Colonic mucosa (tissue), 4 donors: ENCODE measurements at regions not wholly inside any gene's neighbourhood (a gene's known extent, or its start where the extent isn't known, plus 50 kb on each side); places are given as distances from the start of the nearest gene placed in this dataset.
A peak's percentile ranks its signal among the peaks of the same experiment; 100 is the strongest.

Experiments
- DNase-seq: peaks from one replicate; pipeline ENCODE4 v3.0.0-alpha.2; 2020
- H3K27ac ChIP-seq: fragments of 200-600 bp; one replicate; pipeline ENCODE4 v1.8.0; 2021
- H3K27me3 ChIP-seq: fragments of 200-600 bp; one replicate; pipeline ENCODE4 v1.8.0; 2021
- H3K36me3 ChIP-seq: fragments of 200-600 bp; one replicate; pipeline ENCODE4 v1.8.0; 2021
- H3K4me1 ChIP-seq: fragments of 200-600 bp; one replicate; pipeline ENCODE4 v1.8.0; 2021; ENCODE audit warnings: mild to moderate bottlenecking
- H3K4me3 ChIP-seq: fragments of 200-600 bp; one replicate; pipeline ENCODE4 v1.8.0; 2021
- H3K9ac ChIP-seq, 2 donors: one replicate each; pipeline ENCODE4 v1.7.0; 2013; ENCODE audit warnings: control low read depth in 2 of 2, low read depth in 2 of 2, low read length in 2 of 2
- H3K9me3 ChIP-seq: fragments of 200-600 bp; one replicate; pipeline ENCODE4 v1.8.0; 2021
- intact Hi-C: fragments of 100-400 bp; cut with DNase I; formaldehyde crosslinking; loops from one replicate; pipeline ENCODE4 v1.14.1; 2022
- TF ChIP-seq, protein P1 (sequence below): fragments of 200-600 bp; IDR thresholded peaks from one replicate; pipeline ENCODE4 v1.8.0; 2022; ENCODE audit warnings: antibody characterized with exemption, mild to moderate bottlenecking
- donor health status: healthy.
- donor health status: DM: no; HTN: no; CAD: no.
- donor health status: DM: no; HTN: no; CAD: no.

DNA sequence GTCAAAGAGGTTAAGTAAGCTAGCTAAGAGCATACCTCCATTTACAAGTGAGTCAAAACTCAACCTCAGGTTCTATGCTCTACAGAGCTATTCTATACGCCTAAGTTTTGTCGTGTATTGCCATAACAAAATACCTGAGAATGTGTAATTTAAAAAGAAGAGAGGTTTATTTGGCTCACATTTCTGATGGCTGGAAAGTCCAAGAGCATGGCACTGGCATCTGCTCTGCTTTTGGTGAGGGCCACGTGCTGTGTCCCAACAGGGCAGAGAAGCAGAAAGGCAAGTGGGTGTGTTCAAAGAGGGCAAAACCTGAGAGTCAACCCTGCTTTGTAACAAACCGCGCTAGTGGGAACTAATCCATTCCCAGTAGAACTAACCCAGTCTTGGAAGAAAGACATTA, 60.9 kb upstream of the POU2F1 start:
- Histone ChIP-seq H3K4me1 (peaks cover 6% of the 10 kb centered on the region), H3K27me3 (no peaks in the 10 kb centered on the region), H3K36me3 (no peaks in the 10 kb centered on the region), H3K9me3 (no peaks in the 10 kb centered on the region), H3K4me3 (no peak overlapping the region), H3K27ac (no peak overlapping the region), H3K9ac (no peak overlapping the region)
- intact Hi-C loops, result no loop called here
- TF ChIP-seq, protein P1, sequence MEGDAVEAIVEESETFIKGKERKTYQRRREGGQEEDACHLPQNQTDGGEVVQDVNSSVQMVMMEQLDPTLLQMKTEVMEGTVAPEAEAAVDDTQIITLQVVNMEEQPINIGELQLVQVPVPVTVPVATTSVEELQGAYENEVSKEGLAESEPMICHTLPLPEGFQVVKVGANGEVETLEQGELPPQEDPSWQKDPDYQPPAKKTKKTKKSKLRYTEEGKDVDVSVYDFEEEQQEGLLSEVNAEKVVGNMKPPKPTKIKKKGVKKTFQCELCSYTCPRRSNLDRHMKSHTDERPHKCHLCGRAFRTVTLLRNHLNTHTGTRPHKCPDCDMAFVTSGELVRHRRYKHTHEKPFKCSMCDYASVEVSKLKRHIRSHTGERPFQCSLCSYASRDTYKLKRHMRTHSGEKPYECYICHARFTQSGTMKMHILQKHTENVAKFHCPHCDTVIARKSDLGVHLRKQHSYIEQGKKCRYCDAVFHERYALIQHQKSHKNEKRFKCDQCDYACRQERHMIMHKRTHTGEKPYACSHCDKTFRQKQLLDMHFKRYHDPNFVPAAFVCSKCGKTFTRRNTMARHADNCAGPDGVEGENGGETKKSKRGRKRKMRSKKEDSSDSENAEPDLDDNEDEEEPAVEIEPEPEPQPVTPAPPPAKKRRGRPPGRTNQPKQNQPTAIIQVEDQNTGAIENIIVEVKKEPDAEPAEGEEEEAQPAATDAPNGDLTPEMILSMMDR, result no peak
- DNase-seq, result no peak

DNA sequence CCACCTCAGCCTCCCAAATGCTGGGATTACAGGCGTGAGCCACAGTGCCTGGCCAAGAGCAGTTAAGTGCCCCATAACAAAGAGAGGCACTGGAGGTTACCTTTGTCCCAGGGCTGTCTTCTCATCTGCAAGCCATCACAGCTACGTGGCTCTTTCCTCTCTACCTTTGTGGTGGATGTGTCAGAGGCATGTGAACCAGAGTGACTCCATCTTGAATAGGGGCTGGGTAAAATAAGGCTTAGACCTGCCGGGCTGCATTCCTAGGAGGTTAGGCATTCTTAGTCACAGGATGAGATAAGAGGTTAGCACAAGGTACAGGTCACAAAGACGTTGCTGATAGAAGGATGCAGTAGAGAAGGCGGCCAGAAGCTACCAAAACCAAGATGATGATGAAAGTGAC, 59.4 kb upstream of the POU2F1 start:
- H3K9me3 ChIP-seq, result no peaks in the 10 kb centered on the region
- no peaks in the 10 kb centered on the region for H3K36me3 ChIP-seq
- TF ChIP-seq, protein P1, result no peak
- H3K4me1 ChIP-seq, result peaks cover 6% of the 10 kb centered on the region
- no peak overlapping the region for H3K4me3 ChIP-seq
- no peak for DNase-seq
- no peaks in the 10 kb centered on the region for H3K27me3 ChIP-seq
- intact Hi-C loops, result no loop called here
- no peak overlapping the region for H3K9ac ChIP-seq
- H3K27ac ChIP-seq, result no peak overlapping the region

DNA sequence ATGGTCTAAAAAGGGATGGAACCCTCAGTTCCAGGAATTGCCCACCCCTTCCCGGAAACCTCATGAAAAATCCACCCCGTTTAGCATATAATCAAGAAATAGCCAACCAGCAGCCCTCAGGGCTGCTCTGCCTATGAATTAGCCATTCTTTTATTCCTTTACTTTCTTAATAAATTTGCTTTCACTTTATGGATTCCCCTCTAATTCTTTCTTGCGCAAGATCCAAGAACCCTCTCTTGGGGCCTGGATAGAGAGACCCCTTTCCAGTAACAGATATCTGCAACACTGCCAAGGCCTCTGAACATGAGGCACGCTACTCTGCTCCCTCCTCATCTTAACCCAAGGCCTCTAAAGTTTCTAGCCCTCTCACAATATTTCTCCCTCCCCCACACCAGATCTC, 58.9 kb upstream of the POU2F1 start:
- DNase-seq, result no peak
- Histone ChIP-seq H3K4me1 (peaks cover 6% of the 10 kb centered on the region), H3K9me3 (no peaks in the 10 kb centered on the region), H3K27me3 (no peaks in the 10 kb centered on the region), H3K9ac (peak overlapping the region in 1 of 2 donors; percentile 4), H3K36me3 (no peaks in the 10 kb centered on the region), H3K27ac (no peak overlapping the region), H3K4me3 (no peak overlapping the region)
- TF ChIP-seq, protein P1, result no peak
- intact Hi-C loops, result no loop called here

DNA sequence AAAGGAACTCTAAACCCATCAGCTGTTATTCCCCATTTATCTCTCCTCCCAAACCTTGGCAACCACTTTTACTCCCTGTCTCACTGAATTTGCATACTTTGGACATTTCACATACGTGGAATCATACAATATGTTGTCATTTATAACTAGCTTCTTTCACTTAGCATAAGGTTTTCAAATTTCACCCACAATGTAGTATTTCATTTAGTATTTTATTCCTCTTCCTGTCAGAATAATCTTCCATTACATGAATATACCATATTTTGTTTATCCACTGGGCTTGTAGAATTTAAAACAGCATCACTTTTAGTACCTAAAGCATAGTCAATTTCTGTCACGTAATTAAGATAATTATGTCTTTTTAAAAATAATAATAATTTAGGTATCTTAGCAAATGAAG, 55.5 kb upstream of the POU2F1 start:
- no peak for DNase-seq
- Histone ChIP-seq H3K9me3 (no peaks in the 10 kb centered on the region), H3K4me3 (no peak overlapping the region), H3K27ac (peak overlapping the region; percentile 66), H3K9ac (peak overlapping the region in 1 of 2 donors; percentile 15), H3K27me3 (no peaks in the 10 kb centered on the region), H3K36me3 (no peaks in the 10 kb centered on the region), H3K4me1 (peaks cover 6% of the 10 kb centered on the region)
- intact Hi-C loops, result no loop called here
- TF ChIP-seq, protein P1, result no peak

DNA sequence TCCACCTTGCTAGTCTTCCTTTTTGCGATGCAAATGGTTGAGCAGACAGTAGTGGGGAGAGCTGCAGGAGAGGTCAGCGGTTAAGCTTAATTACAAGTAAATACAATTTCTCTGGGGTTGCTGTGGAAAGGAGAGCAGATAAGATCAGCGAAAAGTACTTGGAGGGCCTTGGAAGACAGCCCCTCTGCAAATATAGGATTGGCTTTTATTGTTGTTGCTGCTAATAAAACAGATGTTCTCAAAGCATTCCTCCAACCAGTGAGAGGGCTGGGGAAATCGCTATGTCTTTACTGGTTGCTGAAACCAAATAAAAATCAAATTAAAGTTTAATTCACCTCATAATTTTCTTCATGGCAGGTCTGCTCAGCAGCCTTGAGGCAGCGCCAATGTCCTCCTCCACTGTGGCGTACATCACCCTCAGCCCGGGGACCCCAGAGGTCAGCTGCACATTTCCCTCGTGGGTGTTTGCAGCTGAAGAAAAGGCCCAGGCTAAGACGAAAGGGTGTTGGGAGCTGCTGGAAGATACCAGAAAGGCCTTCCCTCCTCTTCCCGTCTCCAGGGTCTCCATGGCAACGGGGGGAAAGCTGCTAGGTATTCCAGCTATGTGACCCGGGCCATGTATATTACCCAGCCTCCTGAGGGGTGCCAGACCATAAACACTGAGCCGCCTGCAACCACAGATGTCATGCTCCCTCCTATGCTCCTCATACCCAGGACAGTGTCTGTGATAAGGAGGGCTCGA, 54.6 kb upstream of the POU2F1 start:
- H3K9me3 ChIP-seq, result no peaks in the 10 kb centered on the region
- TF ChIP-seq, protein P1, result no peak
- intact Hi-C loops, result no loop called here
- peaks cover 6% of the 10 kb centered on the region for H3K4me1 ChIP-seq
- peak overlapping the region; percentile 66 for H3K27ac ChIP-seq
- H3K4me3 ChIP-seq, result no peak overlapping the region
- DNase-seq, result peak; percentile 75
- H3K27me3 ChIP-seq, result no peaks in the 10 kb centered on the region
- no peaks in the 10 kb centered on the region for H3K36me3 ChIP-seq
- H3K9ac ChIP-seq, result peak overlapping the region in 1 of 2 donors; percentile 42
